H9 (cell line): ENCODE measurements at regions not wholly inside any gene's neighbourhood (a gene's known extent, or its start where the extent isn't known, plus 50 kb on each side); places are given as distances from the start of the nearest gene placed in this dataset.

Experiments used
- DNase-seq: peaks from one replicate; pipeline ENCODE4 v3.0.0-alpha.2; 2017
- H2AFZ ChIP-seq: one replicate; pipeline ENCODE4 v1.6.1; 2013; ENCODE audit warnings: mild to moderate bottlenecking, low read length, control low read depth, moderate library complexity
- H2AK5ac ChIP-seq: 2 replicates; pipeline ENCODE4 v1.6.1; 2013; ENCODE audit warnings: low read length, control low read depth, mixed read lengths; ENCODE audit not compliant: insufficient read length
- H2BK120ac ChIP-seq: one replicate; pipeline ENCODE4 v1.6.1; 2013; ENCODE audit warnings: low read depth, mild to moderate bottlenecking, low read length, control low read depth, inconsistent platforms; ENCODE audit not compliant: poor library complexity, severe bottlenecking
- H2BK12ac ChIP-seq: 2 replicates; pipeline ENCODE4 v1.6.1; 2013; ENCODE audit warnings: low read length, control low read depth, mixed read lengths, low read depth; ENCODE audit not compliant: insufficient read length
- H2BK15ac ChIP-seq: 2 replicates; pipeline ENCODE4 v1.6.1; 2013; ENCODE audit warnings: low read depth, low read length, control low read depth
- H2BK20ac ChIP-seq: one replicate; pipeline ENCODE4 v1.6.1; 2013; ENCODE audit warnings: low read depth, mild to moderate bottlenecking, low read length, control low read depth, inconsistent platforms; ENCODE audit not compliant: poor library complexity, severe bottlenecking
- H2BK5ac ChIP-seq: 2 replicates; pipeline ENCODE4 v1.6.1; 2013; ENCODE audit warnings: low read length, control low read depth, mixed read lengths; ENCODE audit not compliant: insufficient read length
- H3K14ac ChIP-seq: 2 replicates; pipeline ENCODE4 v1.6.1; 2013; ENCODE audit warnings: low read length, control low read depth; ENCODE audit not compliant: insufficient read depth
- H3K18ac ChIP-seq: 2 replicates; pipeline ENCODE4 v1.6.1; 2013; ENCODE audit warnings: low read depth, mild to moderate bottlenecking, mixed read lengths, low read length, control low read depth; ENCODE audit not compliant: insufficient read length
- H3K23ac ChIP-seq: 2 replicates; pipeline ENCODE4 v1.6.1; 2013; ENCODE audit warnings: low read length, control low read depth, mixed read lengths, low read depth; ENCODE audit not compliant: insufficient read length
- H3K23me2 ChIP-seq: 2 replicates; pipeline ENCODE4 v1.6.1; 2013; ENCODE audit warnings: low read depth, mild to moderate bottlenecking, mixed read lengths, low read length, control low read depth; ENCODE audit not compliant: insufficient read length, poor library complexity, severe bottlenecking
- H3K27ac ChIP-seq: 2 replicates; pipeline ENCODE4 v1.5.1; 2013; ENCODE audit warnings: low read length, control low read depth, mixed read lengths, low read depth; ENCODE audit not compliant: insufficient read length
- H3K27me3 ChIP-seq: 2 replicates; pipeline ENCODE4 v1.6.1; 2013; ENCODE audit warnings: low read length, control low read depth, inconsistent platforms; ENCODE audit not compliant: insufficient read depth
- H3K4ac ChIP-seq: 2 replicates; pipeline ENCODE4 v1.6.1; 2013; ENCODE audit warnings: low read depth, mild to moderate bottlenecking, control low read depth, inconsistent platforms, low read length, moderate library complexity
- H3K4me1 ChIP-seq: 2 replicates; pipeline ENCODE4 v1.6.1; 2013; ENCODE audit warnings: low read length, control low read depth, inconsistent platforms; ENCODE audit not compliant: insufficient read depth
- H3K4me2 ChIP-seq: 2 replicates; pipeline ENCODE4 v1.6.1; 2013; ENCODE audit warnings: low read length, control low read depth, mixed read lengths; ENCODE audit not compliant: insufficient read length, insufficient read depth
- H3K56ac ChIP-seq: 2 replicates; pipeline ENCODE4 v1.6.1; 2013; ENCODE audit warnings: low read depth, mild to moderate bottlenecking, mixed read lengths, low read length, control low read depth; ENCODE audit not compliant: insufficient read length
- H3K79me1 ChIP-seq: 2 replicates; pipeline ENCODE4 v1.6.1; 2013; ENCODE audit warnings: low read depth, mild to moderate bottlenecking, moderate library complexity, low read length, control low read depth, inconsistent platforms; ENCODE audit not compliant: insufficient read depth, poor library complexity, severe bottlenecking
- H3K79me2 ChIP-seq: 2 replicates; pipeline ENCODE4 v1.6.1; 2013; ENCODE audit warnings: low read length, control low read depth, inconsistent platforms; ENCODE audit not compliant: insufficient read depth
- H3K9ac ChIP-seq: 2 replicates; pipeline ENCODE4 v1.6.1; 2013; ENCODE audit warnings: low read length, control low read depth, mixed read lengths; ENCODE audit not compliant: insufficient read length; ENCODE audit errors: extremely low read depth
- H3K9me3 ChIP-seq: one replicate; pipeline ENCODE4 v1.6.1; 2013; ENCODE audit warnings: low read depth, low read length, inconsistent platforms; ENCODE audit not compliant: control insufficient read depth
- H3T11ph ChIP-seq: one replicate; pipeline ENCODE4 v1.6.1; 2013; ENCODE audit warnings: mild to moderate bottlenecking, low read length, control low read depth, inconsistent platforms
- H4K20me1 ChIP-seq: one replicate; pipeline ENCODE4 v1.6.1; 2013; ENCODE audit not compliant: control insufficient read depth, insufficient read length, insufficient read depth
- H4K5ac ChIP-seq: 2 replicates; pipeline ENCODE4 v1.6.1; 2013; ENCODE audit warnings: low read depth, mild to moderate bottlenecking, mixed read lengths, low read length, control low read depth; ENCODE audit not compliant: insufficient read length
- H4K8ac ChIP-seq: replicated peaks from 2 replicates; pipeline ENCODE4 v1.6.1; 2013; ENCODE audit warnings: low read length, control low read depth, mixed read lengths, low read depth; ENCODE audit not compliant: insufficient read length
- H4K91ac ChIP-seq: 2 replicates; pipeline ENCODE4 v1.6.1; 2013; ENCODE audit warnings: low read depth, mild to moderate bottlenecking, moderate library complexity, mixed read lengths, low read length, control low read depth; ENCODE audit not compliant: insufficient read length
- H3K27ac Mint-ChIP-seq, 3 experiments: 2 replicates in 2 of 3; 3 replicates in 1 of 3; pipeline ENCODE4 v1.8.0; 2020 to 2021; ENCODE audit warnings: mixed read lengths in 3 of 3, mild to moderate bottlenecking in 1 of 3, moderate library complexity in 1 of 3
- H3K27me3 Mint-ChIP-seq: 2 replicates; pipeline ENCODE4 v1.8.0; 2021; ENCODE audit warnings: low read depth, mild to moderate bottlenecking, moderate library complexity, mixed read lengths
- H3K36me3 Mint-ChIP-seq, 3 experiments: 2 replicates in 2 of 3; 3 replicates in 1 of 3; pipeline ENCODE4 v1.8.0; 2020 to 2021; ENCODE audit warnings: low read depth in 3 of 3, mixed read lengths in 3 of 3; ENCODE audit not compliant: insufficient read depth in 1 of 3
- H3K4me1 Mint-ChIP-seq, 2 experiments: 2 replicates each; pipeline ENCODE4 v1.8.0; 2020; ENCODE audit warnings: mixed read lengths in 2 of 2
- H3K4me3 Mint-ChIP-seq, 2 experiments: 2 replicates in 1 of 2; 3 replicates in 1 of 2; pipeline ENCODE4 v1.8.0; 2020 to 2021; ENCODE audit warnings: mild to moderate bottlenecking in 2 of 2, mixed read lengths in 2 of 2, moderate library complexity in 1 of 2
- H3K9me3 Mint-ChIP-seq, 2 experiments: 2 replicates in 1 of 2; 3 replicates in 1 of 2; pipeline ENCODE4 v1.8.0; 2020; ENCODE audit warnings: mild to moderate bottlenecking in 2 of 2, mixed read lengths in 2 of 2, moderate library complexity in 1 of 2
- CTCF ChIP-seq: fragments of 200-600 bp; sonication (generic); conservative IDR thresholded peaks from 3 replicates; pipeline ENCODE4 v1.8.0; 2021; ENCODE audit warnings: antibody characterized with exemption, mild to moderate bottlenecking
- WGBS: extraction: QIAGEN DNeasy Blood & Tissue Kit; methylation state at CpG from one replicate; pipeline ENCODE4 v1.1.7; 2013; ENCODE audit warnings: missing lambda C conversion rate, low lambda C conversion rate, mixed read lengths; ENCODE audit not compliant: insufficient read length; ENCODE audit errors: extremely low coverage; 5-methylcytosine and 5-hydroxymethylcytosine counted together

GRCh38 chr4:136055360-136055759, 1476.9 kb downstream of the PCDH18 start:
- no peaks in the 10 kb centered on the region for H4K20me1 ChIP-seq
- no peaks in the 10 kb centered on the region for H3K9me3 ChIP-seq
- H3K4me2 ChIP-seq = no peak overlapping the region
- no peaks in the 10 kb centered on the region for H3K23me2 ChIP-seq
- no peaks in the 10 kb centered on the region for H3K79me1 ChIP-seq
- no peak overlapping the region for H3K14ac ChIP-seq
- Mint-ChIP-seq H3K9me3 (no peaks in the 10 kb centered on the region), H3K4me1 (peaks cover 0 to 5% of the 10 kb centered on the region in 2 experiments; a peak in 2 of 4 replicates), H3K27ac (no peak overlapping the region; a peak in 1 of 7 replicates), H3K36me3 (no peaks in the 10 kb centered on the region), H3K4me3 (no peak overlapping the region), H3K27me3 (no peaks in the 10 kb centered on the region)
- H3K9ac ChIP-seq = no peak overlapping the region
- H2AFZ ChIP-seq = no peak overlapping the region
- H2BK20ac ChIP-seq = no peak overlapping the region
- no peak overlapping the region for H2AK5ac ChIP-seq
- H2BK15ac ChIP-seq = no peak overlapping the region
- TF ChIP-seq CTCF = no peak
- H3K4me1 ChIP-seq = no peaks in the 10 kb centered on the region
- H3T11ph ChIP-seq = no peak overlapping the region
- H2BK12ac ChIP-seq = no peak overlapping the region
- no peak overlapping the region for H2BK5ac ChIP-seq
- H3K27me3 ChIP-seq = no peaks in the 10 kb centered on the region
- no peak overlapping the region for H3K23ac ChIP-seq
- no peak for DNase-seq
- no peaks in the 10 kb centered on the region for H3K79me2 ChIP-seq
- H4K8ac ChIP-seq = no peak overlapping the region
- H3K4ac ChIP-seq = no peak overlapping the region
- H4K5ac ChIP-seq = no peak overlapping the region
- H3K56ac ChIP-seq = no peak overlapping the region
- no peak overlapping the region for H3K18ac ChIP-seq
- no CpG with 5 or more reads among the region's 3 CpGs for WGBS
- no peak overlapping the region for H4K91ac ChIP-seq
- H2BK120ac ChIP-seq = no peak overlapping the region
- H3K27ac ChIP-seq = no peak overlapping the region
